HK-2 (cell line): ENCODE measurements at regions not wholly inside any gene's neighbourhood (a gene's known extent, or its start where the extent isn't known, plus 50 kb on each side); places are given as distances from the start of the nearest gene placed in this dataset.
"Not testable (repeated sequence)": the region's sequence is repeated elsewhere in the genome, so short reads cannot be mapped to it uniquely, and the experiment has no call there.

Experiments used
- DNase-seq: peaks from one replicate; pipeline ENCODE4 v3.0.0-alpha.2; 2018; ENCODE audit not compliant: unreplicated experiment

GRCh38 chr12:102298022-102298421 lies 100.4 kb upstream of the PMCH start:
- no peak for DNase-seq

GRCh38 chr12:102297412-102297811 lies 99.8 kb upstream of the PMCH start:
- DNase-seq = no peak

- DNase-seq = no peak
These were observed 96.9 kb upstream of the PMCH start for GRCh38 chr12:102294568-102294967.

GRCh38 chr12:102291498-102292440 lies 94.1 kb upstream of the PMCH start:
- DNase-seq = not testable (repeated sequence)

GRCh38 chr12:102289702-102290101 lies 92.1 kb upstream of the PMCH start:
- not testable (repeated sequence) for DNase-seq

- DNase-seq = no peak
These were observed 83.6 kb upstream of the PMCH start for GRCh38 chr12:102281231-102281630.

- DNase-seq = not testable (repeated sequence)
These were observed 58.1 kb upstream of the PMCH start for GRCh38 chr12:102255687-102256086.

GRCh38 chr12:102251005-102251404 lies 53.4 kb upstream of the PMCH start:
- DNase-seq = not testable (repeated sequence)

GRCh38 chr12:102249079-102249841 lies 51.6 kb upstream of the PMCH start:
- DNase-seq = no peak
